Adrenal gland (tissue), 5 donors: ENCODE measurements at regions not wholly inside any gene's neighbourhood (a gene's known extent, or its start where the extent isn't known, plus 50 kb on each side); places are given as distances from the start of the nearest gene placed in this dataset.

ENCODE experiments used
- POLR2A ChIP-seq, 2 donors: fragments of 450-650 bp; IDR thresholded peaks; one replicate each; pipeline ENCODE4 v1.6.1; 2017; ENCODE audit warnings: antibody characterized with exemption in 2 of 2, mild to moderate bottlenecking in 2 of 2, moderate library complexity in 1 of 2
- TF ChIP-seq, protein P1 (sequence below), 6 experiments: fragments of 450-650 bp in 4 of 6; fragments of 200-600 bp in 2 of 6; sonication (generic) in 1 of 6; IDR thresholded peaks; 1 replicate in 5 of 6; 2 replicates in 1 of 6; pipeline versions ENCODE4 v1.5.1 to v1.8.0; 2016 to 2021; ENCODE audit warnings: antibody characterized with exemption in 6 of 6, mild to moderate bottlenecking in 2 of 6, moderate library complexity in 1 of 6
- donor health status: DM: no; HTN: no; CAD: no.

DNA sequence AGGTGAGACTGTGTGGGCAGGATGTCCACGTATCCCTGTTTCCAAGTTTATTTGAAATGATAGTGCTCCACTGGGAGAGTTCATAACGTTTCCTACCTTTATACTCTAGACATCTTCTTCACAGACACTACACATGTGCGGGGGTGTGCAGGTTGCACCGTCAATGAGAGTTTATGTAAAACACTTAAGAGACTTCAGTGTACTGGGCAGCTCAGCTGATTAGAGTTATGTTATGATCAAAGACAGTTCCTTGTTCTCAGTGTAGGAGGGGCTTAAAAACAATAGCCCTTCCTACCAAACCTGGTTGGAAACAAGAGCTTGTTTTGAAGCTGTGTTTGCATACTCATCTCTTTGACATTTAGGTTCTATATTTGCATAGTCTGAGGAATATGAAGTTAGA lies 326.9 kb upstream of the AGA start:
- TF ChIP-seq POLR2A (IDR thresholded peaks at IDR 0.05), result no peak
- TF ChIP-seq, protein P1, sequence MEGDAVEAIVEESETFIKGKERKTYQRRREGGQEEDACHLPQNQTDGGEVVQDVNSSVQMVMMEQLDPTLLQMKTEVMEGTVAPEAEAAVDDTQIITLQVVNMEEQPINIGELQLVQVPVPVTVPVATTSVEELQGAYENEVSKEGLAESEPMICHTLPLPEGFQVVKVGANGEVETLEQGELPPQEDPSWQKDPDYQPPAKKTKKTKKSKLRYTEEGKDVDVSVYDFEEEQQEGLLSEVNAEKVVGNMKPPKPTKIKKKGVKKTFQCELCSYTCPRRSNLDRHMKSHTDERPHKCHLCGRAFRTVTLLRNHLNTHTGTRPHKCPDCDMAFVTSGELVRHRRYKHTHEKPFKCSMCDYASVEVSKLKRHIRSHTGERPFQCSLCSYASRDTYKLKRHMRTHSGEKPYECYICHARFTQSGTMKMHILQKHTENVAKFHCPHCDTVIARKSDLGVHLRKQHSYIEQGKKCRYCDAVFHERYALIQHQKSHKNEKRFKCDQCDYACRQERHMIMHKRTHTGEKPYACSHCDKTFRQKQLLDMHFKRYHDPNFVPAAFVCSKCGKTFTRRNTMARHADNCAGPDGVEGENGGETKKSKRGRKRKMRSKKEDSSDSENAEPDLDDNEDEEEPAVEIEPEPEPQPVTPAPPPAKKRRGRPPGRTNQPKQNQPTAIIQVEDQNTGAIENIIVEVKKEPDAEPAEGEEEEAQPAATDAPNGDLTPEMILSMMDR (IDR thresholded peaks at IDR 0.05), result no peak
